ENCODE measurements at regions not wholly inside any gene's neighbourhood (a gene's known extent, or its start where the extent isn't known, plus 50 kb on each side); places are given as distances from the start of the nearest gene placed in this dataset.

DNA sequence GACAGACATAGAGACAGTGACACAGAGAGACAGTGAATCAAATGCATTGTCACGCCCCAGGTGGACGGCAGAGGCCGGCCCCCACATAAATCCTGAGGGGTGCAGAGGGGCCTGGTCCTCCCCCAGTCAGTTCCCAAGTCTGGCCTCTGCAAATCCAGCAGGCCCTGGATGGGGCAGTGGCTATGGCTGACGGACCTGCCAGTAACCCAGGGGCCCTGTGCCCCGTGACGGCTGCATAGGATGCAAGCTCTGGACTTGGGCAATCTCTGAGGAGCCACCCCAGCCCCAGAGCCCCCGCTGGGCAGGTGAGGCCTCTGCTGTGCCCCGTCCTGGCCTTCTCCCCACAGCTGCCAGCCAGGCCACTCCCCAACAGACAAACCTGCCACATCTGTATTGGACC is 204.5 kb downstream of the BRD1 start:
- Histone ChIP-seq H3K4me3 (ENCODE audit: low read length) (no peak overlapping the region), H3K27ac (ENCODE audit: low read length) (no peak overlapping the region), H3K36me3 (ENCODE audit: control insufficient read depth, insufficient read depth, low read length) (peaks cover 4% of the 10 kb centered on the region), H3K27me3 (ENCODE audit: control insufficient read depth, insufficient read depth, low read length) (no peaks in the 10 kb centered on the region), H3K9me3 (ENCODE audit: control insufficient read depth, insufficient read depth, low read length) (no peaks in the 10 kb centered on the region), H3K4me1 (ENCODE audit: control insufficient read depth, insufficient read depth, low read length) (no peaks in the 10 kb centered on the region)
- TF ChIP-seq, protein P1, sequence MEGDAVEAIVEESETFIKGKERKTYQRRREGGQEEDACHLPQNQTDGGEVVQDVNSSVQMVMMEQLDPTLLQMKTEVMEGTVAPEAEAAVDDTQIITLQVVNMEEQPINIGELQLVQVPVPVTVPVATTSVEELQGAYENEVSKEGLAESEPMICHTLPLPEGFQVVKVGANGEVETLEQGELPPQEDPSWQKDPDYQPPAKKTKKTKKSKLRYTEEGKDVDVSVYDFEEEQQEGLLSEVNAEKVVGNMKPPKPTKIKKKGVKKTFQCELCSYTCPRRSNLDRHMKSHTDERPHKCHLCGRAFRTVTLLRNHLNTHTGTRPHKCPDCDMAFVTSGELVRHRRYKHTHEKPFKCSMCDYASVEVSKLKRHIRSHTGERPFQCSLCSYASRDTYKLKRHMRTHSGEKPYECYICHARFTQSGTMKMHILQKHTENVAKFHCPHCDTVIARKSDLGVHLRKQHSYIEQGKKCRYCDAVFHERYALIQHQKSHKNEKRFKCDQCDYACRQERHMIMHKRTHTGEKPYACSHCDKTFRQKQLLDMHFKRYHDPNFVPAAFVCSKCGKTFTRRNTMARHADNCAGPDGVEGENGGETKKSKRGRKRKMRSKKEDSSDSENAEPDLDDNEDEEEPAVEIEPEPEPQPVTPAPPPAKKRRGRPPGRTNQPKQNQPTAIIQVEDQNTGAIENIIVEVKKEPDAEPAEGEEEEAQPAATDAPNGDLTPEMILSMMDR (IDR thresholded peaks at IDR 0.05), result no peak
- Mint-ChIP-seq H3K36me3 (no peaks in the 10 kb centered on the region), H3K4me3 (no peak overlapping the region), H3K4me1 (peaks cover 0 to 21% of the 10 kb centered on the region in 2 donors), H3K9me3 (no peaks in the 10 kb centered on the region), H3K27ac (peak overlapping the region in 1 of 2 donors; percentile 27), H3K27me3 (ENCODE audit: low read depth in 2 of 2) (no peaks in the 10 kb centered on the region)
- intact Hi-C loops (cut with micrococcal nuclease), result no loop called here
- DNase-seq (no peak), ATAC-seq (no peak)
- WGBS (ENCODE audit: insufficient coverage), result 92% methylated on average over 8 of the region's 8 CpGs

DNA sequence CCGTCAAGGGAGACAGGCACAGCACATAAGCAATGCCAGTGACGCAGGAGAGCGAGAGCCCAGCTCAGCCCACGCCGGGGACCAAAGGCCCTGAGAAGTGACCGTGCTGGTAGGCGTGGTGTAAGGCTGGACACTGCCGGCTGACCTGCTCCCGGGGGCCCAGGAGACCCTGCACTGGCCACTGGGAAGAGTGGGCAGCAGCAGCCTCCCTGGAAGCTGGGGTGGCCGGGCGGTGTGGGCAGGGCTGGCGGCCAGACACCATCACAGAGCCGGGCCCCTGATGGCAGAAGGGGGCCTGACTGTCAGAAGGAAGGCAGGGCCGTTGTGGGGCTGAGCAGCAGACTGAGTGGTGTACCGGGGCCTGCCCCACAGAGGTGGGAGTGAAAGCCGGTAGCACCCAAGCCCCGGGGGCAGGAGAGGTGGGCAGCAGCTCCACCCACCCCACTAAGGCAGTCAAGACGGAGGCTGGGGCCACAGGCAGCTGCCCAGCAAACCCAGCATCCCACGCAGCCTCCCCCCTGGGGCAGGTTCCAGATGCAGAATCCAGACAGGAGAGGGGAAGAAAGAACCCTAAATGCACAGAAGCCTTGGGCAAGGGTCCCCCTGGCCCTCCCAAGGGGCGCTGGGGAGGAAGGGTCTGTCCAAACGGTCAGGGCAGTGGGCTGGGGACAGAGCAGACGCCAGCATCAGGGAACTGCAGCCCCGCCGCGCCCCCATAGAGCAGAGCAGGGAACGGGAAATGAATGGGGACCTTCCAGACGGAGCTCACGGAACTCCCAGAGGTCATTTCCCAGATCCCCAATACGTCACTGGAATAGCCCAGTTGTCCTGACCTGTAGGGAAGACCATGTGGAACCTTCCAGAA is 205.2 kb downstream of the BRD1 start:
- WGBS (ENCODE audit: insufficient coverage), result 93% methylated on average over 29 of the region's 29 CpGs
- peaks cover 4% of the 10 kb centered on the region for H3K36me3 ChIP-seq (ENCODE audit: control insufficient read depth, insufficient read depth, low read length)

DNA sequence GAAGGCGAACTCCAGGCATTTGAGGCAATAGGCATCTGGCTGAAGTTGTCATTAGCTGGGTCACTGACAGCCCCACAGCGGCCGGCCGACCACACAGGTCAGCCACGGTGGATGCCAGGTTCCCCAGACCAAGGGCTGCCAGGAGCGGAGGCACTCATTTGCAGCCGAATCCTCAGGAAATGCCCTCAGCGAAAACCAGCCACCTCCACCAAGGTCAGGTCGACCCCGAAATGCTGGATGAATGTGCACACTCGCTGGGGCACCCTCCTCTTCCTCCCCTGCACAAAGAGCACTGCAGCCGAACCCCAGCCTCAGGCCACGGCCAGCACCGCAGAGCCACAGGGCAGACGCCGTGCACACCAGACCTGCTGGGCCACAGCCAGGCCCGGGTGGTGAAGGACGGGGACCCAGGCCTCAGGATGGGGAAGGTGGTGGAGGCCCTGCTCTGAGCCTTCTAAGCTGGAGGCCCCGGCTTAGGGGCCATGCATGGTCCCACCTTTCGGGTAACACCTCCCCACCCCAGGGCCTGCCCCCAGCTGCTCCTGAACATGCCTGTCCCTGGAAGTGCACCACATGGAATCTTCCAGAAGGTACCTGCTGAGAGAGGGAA is 206.0 kb downstream of the BRD1 start:
- H3K27ac Mint-ChIP-seq, result no peak overlapping the region
- intact Hi-C loops (cut with micrococcal nuclease), result no loop called here

More for the DNA sequence above, 205.2 kb downstream of the BRD1 start:
- Histone ChIP-seq H3K4me3 (ENCODE audit: low read length) (no peak overlapping the region), H3K27me3 (ENCODE audit: control insufficient read depth, insufficient read depth, low read length) (no peaks in the 10 kb centered on the region), H3K27ac (ENCODE audit: low read length) (no peak overlapping the region), H3K9me3 (ENCODE audit: control insufficient read depth, insufficient read depth, low read length) (no peaks in the 10 kb centered on the region), H3K4me1 (ENCODE audit: control insufficient read depth, insufficient read depth, low read length) (no peaks in the 10 kb centered on the region)
- TF ChIP-seq, protein P1 (IDR thresholded peaks at IDR 0.05), result no peak
- Mint-ChIP-seq H3K9me3 (no peaks in the 10 kb centered on the region), H3K27ac (peak overlapping the region in 1 of 2 donors; percentile 27), H3K4me1 (peaks cover 0 to 23% of the 10 kb centered on the region in 2 donors), H3K4me3 (no peak overlapping the region), H3K36me3 (no peaks in the 10 kb centered on the region), H3K27me3 (ENCODE audit: low read depth in 2 of 2) (no peaks in the 10 kb centered on the region)
- intact Hi-C loops (cut with micrococcal nuclease), result no loop called here
- DNase-seq, result no peak
- peak in 1 of 3 donors; percentile 21 for ATAC-seq

More for the DNA sequence above, 206.0 kb downstream of the BRD1 start:
- ATAC-seq, result no peak
- 85% methylated on average over 20 of the region's 20 CpGs for WGBS (ENCODE audit: insufficient coverage)
- H3K27ac ChIP-seq (ENCODE audit: low read length), result no peak overlapping the region
- no peak for DNase-seq
- Mint-ChIP-seq H3K36me3 (no peaks in the 10 kb centered on the region), H3K4me1 (peaks cover 0 to 23% of the 10 kb centered on the region in 2 donors), H3K4me3 (no peak overlapping the region), H3K27me3 (ENCODE audit: low read depth in 2 of 2) (no peaks in the 10 kb centered on the region), H3K9me3 (no peaks in the 10 kb centered on the region)
- no peaks in the 10 kb centered on the region for H3K27me3 ChIP-seq (ENCODE audit: control insufficient read depth, insufficient read depth, low read length)
- H3K4me3 ChIP-seq (ENCODE audit: low read length), result no peak overlapping the region
- H3K36me3 ChIP-seq (ENCODE audit: control insufficient read depth, insufficient read depth, low read length), result peaks cover 4% of the 10 kb centered on the region
- TF ChIP-seq, protein P1 (IDR thresholded peaks at IDR 0.05), result no peak
- H3K9me3 ChIP-seq (ENCODE audit: control insufficient read depth, insufficient read depth, low read length), result no peaks in the 10 kb centered on the region
- H3K4me1 ChIP-seq (ENCODE audit: control insufficient read depth, insufficient read depth, low read length), result no peaks in the 10 kb centered on the region
